Activated T-helper 2 cell treated with anti-CD3 and anti-CD28 coated beads, Interferon-gamma antibody, Interleukin-2, Interleukin-4, amounts not matched to agents 10 μg/mL and 5 μg/mL and 100 μg/mL, durations not matched to agents 14 hours and 24 hours and 36 hours (primary cell): ENCODE measurements at regions not wholly inside any gene's neighbourhood (a gene's known extent, or its start where the extent isn't known, plus 50 kb on each side); places are given as distances from the start of the nearest gene placed in this dataset.

Experiments used
- DNase-seq: peaks from one replicate; pipeline ENCODE4 v3.0.0; 2021; ENCODE audit warnings: low spot score
- H3K27ac Mint-ChIP-seq: one replicate; pipeline ENCODE4 v1.8.0; 2021; ENCODE audit warnings: mixed read lengths
- H3K27me3 Mint-ChIP-seq: one replicate; pipeline ENCODE4 v1.8.0; 2021; ENCODE audit warnings: low read depth, mixed read lengths
- H3K36me3 Mint-ChIP-seq: one replicate; pipeline ENCODE4 v1.8.0; 2021; ENCODE audit warnings: low read depth, mixed read lengths
- H3K4me1 Mint-ChIP-seq: one replicate; pipeline ENCODE4 v1.8.0; 2021; ENCODE audit warnings: low read depth, mixed read lengths
- H3K4me3 Mint-ChIP-seq: one replicate; pipeline ENCODE4 v1.8.0; 2021; ENCODE audit warnings: low read depth, mild to moderate bottlenecking, moderate library complexity, mixed read lengths
- H3K9me3 Mint-ChIP-seq: one replicate; pipeline ENCODE4 v1.8.0; 2021; ENCODE audit warnings: mixed read lengths
- intact Hi-C: fragments of 100-400 bp; cut with micrococcal nuclease; formaldehyde crosslinking; loops from one replicate; pipeline ENCODE4 v1.15.1; 2023

- H3K36me3 Mint-ChIP-seq, result no peaks in the 10 kb centered on the region
- H3K9me3 Mint-ChIP-seq, result no peaks in the 10 kb centered on the region
- no peaks in the 10 kb centered on the region for H3K27me3 Mint-ChIP-seq
- no peak overlapping the region for H3K4me3 Mint-ChIP-seq
- DNase-seq, result no peak
- H3K27ac Mint-ChIP-seq, result no peak overlapping the region
- intact Hi-C loops, result no loop called here
- no peaks in the 10 kb centered on the region for H3K4me1 Mint-ChIP-seq
These were observed 337.5 kb upstream of the LRRC7 start for GRCh38 chr1:69230208-69230607.

- intact Hi-C loops, result no loop called here
- Mint-ChIP-seq H3K4me3 (no peak overlapping the region), H3K36me3 (no peaks in the 10 kb centered on the region), H3K27me3 (no peaks in the 10 kb centered on the region), H3K27ac (no peak overlapping the region), H3K4me1 (no peaks in the 10 kb centered on the region), H3K9me3 (no peaks in the 10 kb centered on the region)
- no peak for DNase-seq
These were observed 334.3 kb upstream of the LRRC7 start for GRCh38 chr1:69233463-69233862.

- Mint-ChIP-seq H3K4me1 (no peaks in the 10 kb centered on the region), H3K4me3 (no peak overlapping the region), H3K27ac (no peak overlapping the region), H3K9me3 (peaks cover 8% of the 10 kb centered on the region), H3K36me3 (no peaks in the 10 kb centered on the region), H3K27me3 (no peaks in the 10 kb centered on the region)
- DNase-seq, result no peak
- intact Hi-C loops, result no loop called here
These were observed 323.5 kb upstream of the LRRC7 start for GRCh38 chr1:69244211-69244610.

- no peaks in the 10 kb centered on the region for H3K4me1 Mint-ChIP-seq
- no peak overlapping the region for H3K27ac Mint-ChIP-seq
- no peaks in the 10 kb centered on the region for H3K27me3 Mint-ChIP-seq
- peaks cover 15% of the 10 kb centered on the region for H3K9me3 Mint-ChIP-seq
- intact Hi-C loops, result no loop called here
- DNase-seq, result no peak
- H3K36me3 Mint-ChIP-seq, result no peaks in the 10 kb centered on the region
- no peak overlapping the region for H3K4me3 Mint-ChIP-seq
These were observed 321.6 kb upstream of the LRRC7 start for GRCh38 chr1:69246109-69246508.

- H3K9me3 Mint-ChIP-seq, result peaks cover 15% of the 10 kb centered on the region
- intact Hi-C loops, result no loop called here
- DNase-seq, result no peak
- H3K4me1 Mint-ChIP-seq, result no peaks in the 10 kb centered on the region
- no peaks in the 10 kb centered on the region for H3K36me3 Mint-ChIP-seq
- no peak overlapping the region for H3K27ac Mint-ChIP-seq
- H3K27me3 Mint-ChIP-seq, result no peaks in the 10 kb centered on the region
- no peak overlapping the region for H3K4me3 Mint-ChIP-seq
These were observed 321.0 kb upstream of the LRRC7 start for GRCh38 chr1:69246710-69247109.

- H3K9me3 Mint-ChIP-seq, result peaks cover 14% of the 10 kb centered on the region
- H3K36me3 Mint-ChIP-seq, result no peaks in the 10 kb centered on the region
- DNase-seq, result no peak
- no peaks in the 10 kb centered on the region for H3K27me3 Mint-ChIP-seq
- intact Hi-C loops, result no loop called here
- no peaks in the 10 kb centered on the region for H3K4me1 Mint-ChIP-seq
- H3K4me3 Mint-ChIP-seq, result no peak overlapping the region
- H3K27ac Mint-ChIP-seq, result no peak overlapping the region
These were observed 315.0 kb upstream of the LRRC7 start for GRCh38 chr1:69252696-69253095.

- H3K4me3 Mint-ChIP-seq, result no peak overlapping the region
- H3K9me3 Mint-ChIP-seq, result peaks cover 4% of the 10 kb centered on the region
- no peaks in the 10 kb centered on the region for H3K36me3 Mint-ChIP-seq
- no peak overlapping the region for H3K27ac Mint-ChIP-seq
- intact Hi-C loops, result no loop called here
- H3K4me1 Mint-ChIP-seq, result no peaks in the 10 kb centered on the region
- no peaks in the 10 kb centered on the region for H3K27me3 Mint-ChIP-seq
- no peak for DNase-seq
These were observed 311.7 kb upstream of the LRRC7 start for GRCh38 chr1:69256036-69256435.

- H3K9me3 Mint-ChIP-seq, result no peaks in the 10 kb centered on the region
These were observed 308.9 kb upstream of the LRRC7 start for GRCh38 chr1:69258842-69259241.

GRCh38 chr1:69263921-69264391, 303.8 kb upstream of the LRRC7 start:
- Mint-ChIP-seq H3K27me3 (no peaks in the 10 kb centered on the region), H3K36me3 (no peaks in the 10 kb centered on the region), H3K4me3 (no peak overlapping the region), H3K4me1 (no peaks in the 10 kb centered on the region), H3K9me3 (peaks cover 3% of the 10 kb centered on the region), H3K27ac (no peak overlapping the region)
- no peak for DNase-seq
- intact Hi-C loops, result no loop called here

More at GRCh38 chr1:69258842-69259241, 308.9 kb upstream of the LRRC7 start:
- DNase-seq, result no peak
- no peak overlapping the region for H3K27ac Mint-ChIP-seq
- intact Hi-C loops, result no loop called here
- H3K4me1 Mint-ChIP-seq, result no peaks in the 10 kb centered on the region
- no peaks in the 10 kb centered on the region for H3K36me3 Mint-ChIP-seq
- no peaks in the 10 kb centered on the region for H3K27me3 Mint-ChIP-seq
- no peak overlapping the region for H3K4me3 Mint-ChIP-seq

- no peak overlapping the region for H3K4me3 Mint-ChIP-seq
- no peak overlapping the region for H3K27ac Mint-ChIP-seq
- H3K4me1 Mint-ChIP-seq, result no peaks in the 10 kb centered on the region
- DNase-seq, result no peak
- H3K9me3 Mint-ChIP-seq, result peaks cover 3% of the 10 kb centered on the region
- no peaks in the 10 kb centered on the region for H3K36me3 Mint-ChIP-seq
- no peaks in the 10 kb centered on the region for H3K27me3 Mint-ChIP-seq
- intact Hi-C loops, result no loop called here
These were observed 298.2 kb upstream of the LRRC7 start for GRCh38 chr1:69269491-69269890.

- no peaks in the 10 kb centered on the region for H3K36me3 Mint-ChIP-seq
- no peak overlapping the region for H3K27ac Mint-ChIP-seq
- intact Hi-C loops, result no loop called here
- no peak for DNase-seq
- H3K4me1 Mint-ChIP-seq, result no peaks in the 10 kb centered on the region
- H3K4me3 Mint-ChIP-seq, result no peak overlapping the region
- H3K27me3 Mint-ChIP-seq, result no peaks in the 10 kb centered on the region
- peaks cover 3% of the 10 kb centered on the region for H3K9me3 Mint-ChIP-seq
These were observed 296.1 kb upstream of the LRRC7 start for GRCh38 chr1:69271587-69272125.

- intact Hi-C loops, result no loop called here
- Mint-ChIP-seq H3K9me3 (no peaks in the 10 kb centered on the region), H3K27me3 (no peaks in the 10 kb centered on the region), H3K27ac (no peak overlapping the region), H3K4me1 (no peaks in the 10 kb centered on the region), H3K36me3 (no peaks in the 10 kb centered on the region), H3K4me3 (no peak overlapping the region)
- no peak for DNase-seq
These were observed 295.0 kb upstream of the LRRC7 start for GRCh38 chr1:69272684-69273083.

- Mint-ChIP-seq H3K36me3 (no peaks in the 10 kb centered on the region), H3K4me1 (no peaks in the 10 kb centered on the region), H3K27ac (no peak overlapping the region), H3K4me3 (no peak overlapping the region), H3K27me3 (no peaks in the 10 kb centered on the region), H3K9me3 (no peaks in the 10 kb centered on the region)
- intact Hi-C loops, result no loop called here
- no peak for DNase-seq
These were observed 288.8 kb upstream of the LRRC7 start for GRCh38 chr1:69278923-69279322.

GRCh38 chr1:69283516-69283915, 284.2 kb upstream of the LRRC7 start:
- Mint-ChIP-seq H3K9me3 (peaks cover 6% of the 10 kb centered on the region), H3K36me3 (no peaks in the 10 kb centered on the region), H3K27ac (no peak overlapping the region), H3K27me3 (no peaks in the 10 kb centered on the region), H3K4me1 (no peaks in the 10 kb centered on the region), H3K4me3 (no peak overlapping the region)
- intact Hi-C loops, result no loop called here
- no peak for DNase-seq
